GM19395 (cell line): ENCODE measurements at regions not wholly inside any gene's neighbourhood (a gene's known extent, or its start where the extent isn't known, plus 50 kb on each side); places are given as distances from the start of the nearest gene placed in this dataset.

ENCODE experiments used
- ATAC-seq: cut with Tn5 transposase; IDR thresholded peaks from one replicate; pipeline ENCODE4 v1.9.1; 2021; ENCODE audit warnings: mild to moderate bottlenecking, moderate library complexity; ENCODE audit not compliant: unreplicated experiment

- ATAC-seq, result peak; percentile 62
Measured at GRCh38 chr14:42190744-42191143, 584.1 kb downstream of the LRFN5 start.

GRCh38 chr14:42187846-42188245 lies 581.2 kb downstream of the LRFN5 start:
- ATAC-seq, result no peak

DNA sequence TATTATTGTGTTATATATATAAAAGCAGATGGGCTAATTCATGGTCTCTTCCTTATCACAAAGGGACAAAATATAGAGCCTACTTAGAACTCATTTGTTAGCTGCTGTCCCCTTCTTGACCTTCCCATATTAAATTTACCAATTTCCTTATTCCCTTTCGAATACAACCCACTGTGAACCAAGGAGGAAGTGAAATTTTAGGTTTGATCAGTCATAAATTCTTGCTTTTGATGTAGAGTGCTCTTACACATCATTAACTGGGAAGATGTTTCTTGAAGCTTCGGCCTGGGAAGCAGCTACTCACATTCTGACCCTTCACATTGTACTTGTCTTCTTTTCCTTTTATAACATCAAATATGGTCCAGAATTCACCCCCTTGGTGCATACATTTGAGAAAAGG lies 579.0 kb downstream of the LRFN5 start:
- ATAC-seq, result no peak

DNA sequence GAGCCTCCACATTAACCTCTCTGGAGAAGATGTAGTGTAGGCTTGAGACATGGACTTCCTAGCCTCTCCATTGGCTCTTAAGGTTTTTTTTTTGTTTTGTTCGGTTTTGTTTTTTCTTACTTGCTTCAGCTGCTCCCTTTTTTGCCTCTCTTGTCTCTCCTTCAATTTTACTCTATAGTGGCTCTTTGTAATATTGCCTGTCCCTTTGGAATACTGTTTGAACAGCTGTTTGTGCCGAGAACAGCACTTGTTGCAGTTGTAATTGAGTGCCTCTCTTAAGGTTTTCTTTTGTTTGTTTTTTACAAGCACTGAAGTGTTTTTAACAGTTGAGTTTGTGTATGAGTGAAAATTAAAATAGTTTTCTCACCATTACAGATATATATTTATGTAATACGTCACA lies 567.7 kb downstream of the LRFN5 start:
- ATAC-seq, result no peak

DNA sequence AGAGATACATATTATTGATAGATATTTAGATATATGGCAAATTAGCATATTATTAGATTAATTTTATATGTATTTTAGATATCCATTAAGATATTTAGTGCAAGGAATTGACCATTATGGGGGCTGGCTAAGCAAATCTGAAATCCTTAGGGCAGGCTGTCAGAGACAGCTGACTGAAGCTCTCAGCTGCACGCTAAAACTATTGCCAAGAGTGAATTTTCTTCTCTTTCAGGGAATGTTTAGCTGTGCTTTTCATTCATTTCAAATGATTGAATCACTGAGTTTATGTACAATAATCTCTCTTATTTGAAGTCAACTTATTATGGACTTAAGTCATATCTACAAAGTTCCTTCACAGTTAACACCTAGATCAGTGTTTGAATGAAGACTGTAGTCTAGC lies 566.5 kb downstream of the LRFN5 start:
- no peak for ATAC-seq

DNA sequence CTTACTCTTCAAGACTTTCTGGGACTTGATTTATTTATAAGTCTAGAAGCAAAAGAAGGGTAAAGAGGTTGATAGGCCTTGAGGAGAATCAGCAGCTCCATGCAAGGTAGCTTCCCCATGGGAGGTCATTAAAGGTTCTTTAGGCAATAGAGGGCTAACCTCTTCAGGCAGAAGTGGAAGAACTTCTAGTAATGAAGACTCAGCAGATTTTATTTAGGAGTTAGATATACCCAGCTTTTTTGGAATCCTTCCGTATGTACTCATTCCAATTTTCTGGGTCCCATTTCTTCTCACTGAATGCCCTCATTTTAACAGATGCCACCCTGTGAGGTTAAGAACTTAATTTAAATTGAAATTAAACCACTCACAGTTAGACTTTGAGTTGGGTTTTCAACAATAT lies 565.6 kb downstream of the LRFN5 start:
- ATAC-seq, result no peak

DNA sequence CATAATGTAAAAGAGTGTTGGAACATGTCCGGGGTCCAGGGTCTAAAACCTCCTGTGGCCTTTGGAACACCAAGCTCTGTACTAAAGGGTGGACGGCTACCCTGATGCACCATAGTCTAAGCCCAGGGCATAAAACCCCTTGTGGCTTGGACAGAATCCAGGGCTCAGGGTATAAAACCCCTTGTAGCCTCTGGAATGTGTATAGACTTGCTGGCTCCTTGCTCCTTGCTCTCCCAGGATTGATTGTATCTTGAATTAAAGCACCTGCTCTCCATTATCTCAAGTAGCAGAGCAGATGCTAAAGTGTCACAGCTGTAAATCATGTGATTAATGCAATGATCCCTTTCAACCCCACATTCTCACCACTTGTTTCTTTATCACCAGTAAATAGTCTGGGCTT lies 556.5 kb downstream of the LRFN5 start:
- no peak for ATAC-seq

GRCh38 chr14:42159138-42159537 lies 552.5 kb downstream of the LRFN5 start:
- no peak for ATAC-seq

DNA sequence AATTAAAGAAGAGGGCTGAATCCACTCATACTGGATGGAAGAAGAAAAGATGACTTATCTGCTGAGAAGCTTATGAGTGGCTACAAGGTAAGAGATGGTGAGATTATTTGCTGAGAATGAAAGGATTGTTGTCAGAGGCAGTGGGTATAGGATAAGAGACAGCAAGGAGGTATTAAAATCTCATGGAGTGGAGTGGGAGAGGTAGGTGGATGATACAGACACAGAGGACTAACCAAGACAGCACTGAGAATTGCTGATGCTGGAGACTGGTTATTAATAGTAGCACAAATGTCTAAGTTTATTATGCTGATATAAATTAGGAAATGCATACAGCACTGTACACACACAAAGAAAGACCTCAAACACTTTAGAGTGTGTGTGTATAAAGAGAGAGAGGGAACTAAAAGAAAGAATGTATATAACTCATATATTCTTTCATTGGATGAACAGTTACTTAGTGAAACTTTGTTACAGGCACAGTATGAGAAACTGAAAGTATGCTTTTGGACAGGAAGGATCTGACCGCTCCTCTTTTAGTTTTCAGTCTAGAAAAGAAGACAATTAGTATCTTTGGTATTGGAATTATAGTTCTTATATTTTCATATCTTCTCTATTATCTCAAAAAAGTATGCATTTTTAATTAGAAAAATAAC lies 543.1 kb downstream of the LRFN5 start:
- peak; percentile 95 for ATAC-seq

DNA sequence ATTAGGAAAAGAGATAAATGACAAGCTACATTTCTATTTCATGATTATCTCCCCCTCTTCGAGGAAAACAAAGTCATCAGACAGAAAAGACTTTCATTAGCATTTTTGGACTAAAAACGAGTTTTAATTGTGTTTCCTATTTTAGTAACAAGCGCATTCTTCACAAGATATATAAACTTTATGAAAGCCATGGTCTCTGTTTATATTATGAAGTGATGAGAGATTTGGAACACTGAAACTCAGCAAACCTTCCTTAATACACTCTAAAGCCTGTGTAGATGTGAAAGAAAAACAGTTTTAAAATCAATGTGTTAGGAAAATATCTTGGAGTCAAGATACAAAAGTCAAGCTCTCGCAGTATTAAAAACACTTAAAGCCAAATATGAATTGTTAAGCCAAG lies 539.1 kb downstream of the LRFN5 start:
- ATAC-seq, result no peak

DNA sequence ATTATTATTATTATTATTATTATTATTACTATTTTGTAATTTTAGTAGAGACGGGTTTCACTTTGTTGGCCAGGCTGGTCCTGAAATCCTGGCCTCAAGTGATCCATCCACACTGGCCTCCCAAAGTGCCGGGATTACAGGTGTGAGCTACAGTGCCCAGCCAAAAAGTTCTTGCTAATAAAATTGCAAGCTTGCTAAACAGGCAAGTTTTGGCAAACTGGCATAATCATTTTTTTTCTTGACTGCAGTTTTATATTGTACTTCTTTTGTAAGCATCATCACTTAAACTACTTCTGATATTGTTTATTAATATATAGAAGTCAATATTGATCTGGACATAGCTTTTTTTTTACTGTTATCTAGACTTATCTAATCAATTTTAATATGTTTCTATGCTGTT lies 536.4 kb downstream of the LRFN5 start:
- no peak for ATAC-seq

GRCh38 chr14:42141328-42141727 lies 534.7 kb downstream of the LRFN5 start:
- no peak for ATAC-seq

- ATAC-seq, result no peak
Measured at GRCh38 chr14:42140831-42141279, 534.2 kb downstream of the LRFN5 start.

DNA sequence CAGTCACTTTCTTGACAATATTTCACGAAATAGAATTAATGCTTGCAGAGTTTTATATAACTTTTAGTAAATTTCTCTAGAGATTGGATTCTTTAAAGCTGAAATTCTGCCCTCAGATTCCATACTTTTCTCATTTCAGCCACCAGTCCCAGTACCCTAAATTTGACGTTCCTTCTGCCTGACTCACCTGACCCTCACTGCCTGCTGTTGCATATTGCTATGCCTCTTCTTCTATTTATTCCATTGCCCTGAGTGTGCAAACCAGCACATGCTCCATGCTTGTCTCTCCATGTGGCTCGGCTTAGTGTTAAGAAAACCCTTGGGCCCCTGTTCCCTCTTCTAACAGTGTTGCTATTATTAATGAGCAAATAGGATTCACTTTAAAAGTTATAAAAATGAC lies 533.3 kb downstream of the LRFN5 start:
- ATAC-seq, result no peak

DNA sequence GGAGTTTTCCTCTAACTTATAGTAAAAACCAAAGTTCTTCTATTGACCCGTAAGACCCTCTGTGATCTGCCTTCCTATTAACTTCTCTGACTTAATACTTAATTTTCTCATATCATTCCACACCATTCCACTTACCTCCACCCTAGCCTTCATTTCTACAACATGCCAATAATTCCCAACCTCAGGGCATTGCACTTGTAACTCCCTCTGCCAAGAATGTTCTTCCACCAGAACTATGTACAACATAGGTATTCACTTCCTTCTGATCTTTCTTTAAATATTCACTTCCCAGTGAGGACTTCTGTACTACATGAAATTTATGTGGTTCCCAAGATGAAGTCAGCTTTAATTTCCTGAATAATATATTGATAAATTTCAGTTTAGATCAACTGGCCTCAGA lies 531.7 kb downstream of the LRFN5 start:
- ATAC-seq, result no peak

GRCh38 chr14:42130815-42131214 lies 524.1 kb downstream of the LRFN5 start:
- ATAC-seq, result no peak

DNA sequence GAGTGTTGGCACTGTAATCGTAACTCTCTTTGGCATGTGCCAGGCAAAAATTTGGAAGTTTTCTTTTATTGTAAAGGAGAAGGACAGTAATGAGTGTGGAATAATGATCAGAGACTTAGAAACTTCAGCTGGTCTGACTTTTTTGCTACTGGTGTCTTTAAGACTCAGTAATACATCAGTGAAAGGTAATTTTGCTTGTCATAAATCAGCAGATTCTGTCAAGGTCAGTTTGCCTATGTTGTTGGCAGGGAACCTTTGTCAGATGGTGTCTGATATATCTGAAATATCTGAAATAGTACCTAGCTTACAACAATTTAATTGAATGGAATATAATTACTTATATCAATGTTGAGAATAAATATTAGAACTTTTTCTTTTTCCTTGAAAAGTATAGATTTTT lies 516.9 kb downstream of the LRFN5 start:
- no peak for ATAC-seq

GRCh38 chr14:42113358-42114069 lies 506.8 kb downstream of the LRFN5 start:
- no peak for ATAC-seq

DNA sequence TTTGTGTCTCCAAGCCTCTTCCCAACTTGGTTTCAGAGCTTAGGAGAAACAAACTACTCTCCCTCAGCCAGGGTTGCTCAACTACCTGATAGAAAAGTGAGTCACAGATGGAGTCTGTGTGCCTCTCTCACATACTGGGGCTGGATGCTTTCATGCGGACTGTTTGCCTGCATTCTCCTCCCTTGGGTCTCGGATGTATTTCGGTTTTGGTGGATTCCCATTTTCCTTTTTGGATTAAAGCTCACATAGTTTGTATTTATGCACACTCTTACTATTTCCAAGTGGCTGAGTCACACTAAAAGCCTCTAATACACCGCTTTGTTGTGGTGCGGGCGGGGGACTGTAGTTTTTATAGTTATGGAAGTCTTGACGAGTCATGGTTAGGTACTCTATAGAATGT lies 505.4 kb downstream of the LRFN5 start:
- ATAC-seq, result no peak

- ATAC-seq, result no peak
Measured at GRCh38 chr14:42111355-42111754, 504.7 kb downstream of the LRFN5 start.

- peak; percentile 93 for ATAC-seq
Measured at GRCh38 chr14:42110167-42110566, 503.5 kb downstream of the LRFN5 start.

GRCh38 chr14:42095155-42095554 lies 488.5 kb downstream of the LRFN5 start:
- no peak for ATAC-seq

DNA sequence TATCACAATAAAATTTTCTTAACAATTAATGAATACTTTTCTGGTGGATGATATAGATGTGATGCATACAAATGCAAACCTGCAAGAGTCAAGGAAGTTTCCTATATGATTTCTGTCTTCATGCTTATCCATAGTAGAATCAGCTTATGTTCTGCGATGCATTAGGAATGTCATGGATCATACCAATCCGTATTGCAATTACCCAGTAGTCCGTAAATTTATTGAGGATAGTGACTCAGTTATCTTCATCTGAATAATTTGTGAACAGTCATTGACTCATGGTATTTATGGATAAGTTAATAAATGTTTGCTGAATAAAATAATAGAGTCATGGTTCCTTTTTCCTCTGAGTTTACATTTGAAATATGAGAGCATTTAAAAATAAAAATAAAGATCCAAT lies 483.4 kb downstream of the LRFN5 start:
- ATAC-seq, result no peak
